Peyer's patch (tissue), 4 donors: ENCODE measurements at regions not wholly inside any gene's neighbourhood (a gene's known extent, or its start where the extent isn't known, plus 50 kb on each side); places are given as distances from the start of the nearest gene placed in this dataset.

Source experiments
- POLR2A ChIP-seq, 2 donors: fragments of 450-650 bp; IDR thresholded peaks; one replicate each; pipeline ENCODE4 v1.5.1; 2017; ENCODE audit warnings: antibody characterized with exemption in 2 of 2, mild to moderate bottlenecking in 2 of 2, moderate library complexity in 2 of 2
- TF ChIP-seq, protein P1 (sequence below), 6 experiments: fragments of 450-650 bp in 4 of 6; fragments of 200-600 bp in 2 of 6; sonication (generic) in 1 of 6; IDR thresholded peaks; one replicate each; pipeline ENCODE4 v1.5.1; 2017 to 2019; ENCODE audit warnings: antibody characterized with exemption in 6 of 6, mild to moderate bottlenecking in 3 of 6, moderate library complexity in 1 of 6

GRCh38 chr2:126764686-126765265 lies 108.8 kb downstream of the GYPC start:
- TF ChIP-seq, protein P1, sequence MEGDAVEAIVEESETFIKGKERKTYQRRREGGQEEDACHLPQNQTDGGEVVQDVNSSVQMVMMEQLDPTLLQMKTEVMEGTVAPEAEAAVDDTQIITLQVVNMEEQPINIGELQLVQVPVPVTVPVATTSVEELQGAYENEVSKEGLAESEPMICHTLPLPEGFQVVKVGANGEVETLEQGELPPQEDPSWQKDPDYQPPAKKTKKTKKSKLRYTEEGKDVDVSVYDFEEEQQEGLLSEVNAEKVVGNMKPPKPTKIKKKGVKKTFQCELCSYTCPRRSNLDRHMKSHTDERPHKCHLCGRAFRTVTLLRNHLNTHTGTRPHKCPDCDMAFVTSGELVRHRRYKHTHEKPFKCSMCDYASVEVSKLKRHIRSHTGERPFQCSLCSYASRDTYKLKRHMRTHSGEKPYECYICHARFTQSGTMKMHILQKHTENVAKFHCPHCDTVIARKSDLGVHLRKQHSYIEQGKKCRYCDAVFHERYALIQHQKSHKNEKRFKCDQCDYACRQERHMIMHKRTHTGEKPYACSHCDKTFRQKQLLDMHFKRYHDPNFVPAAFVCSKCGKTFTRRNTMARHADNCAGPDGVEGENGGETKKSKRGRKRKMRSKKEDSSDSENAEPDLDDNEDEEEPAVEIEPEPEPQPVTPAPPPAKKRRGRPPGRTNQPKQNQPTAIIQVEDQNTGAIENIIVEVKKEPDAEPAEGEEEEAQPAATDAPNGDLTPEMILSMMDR (IDR thresholded peaks at IDR 0.05): no peak
- no peak for TF ChIP-seq POLR2A (IDR thresholded peaks at IDR 0.05)
